ENCODE measurements at regions not wholly inside any gene's neighbourhood (a gene's known extent, or its start where the extent isn't known, plus 50 kb on each side); places are given as distances from the start of the nearest gene placed in this dataset.

- no peak for TF ChIP-seq GATA3 (IDR thresholded peaks at IDR 0.05; ENCODE audit: low read depth, low read length)
- no peak for TF ChIP-seq GATA2 (IDR thresholded peaks at IDR 0.05; ENCODE audit: low read depth, low read length)
Observed at GRCh38 chr15:46616033-46616432, 981.2 kb downstream of the SQOR start.

- no peak for TF ChIP-seq GATA3 (IDR thresholded peaks at IDR 0.05; ENCODE audit: low read depth, low read length)
- TF ChIP-seq GATA2 (IDR thresholded peaks at IDR 0.05; ENCODE audit: low read depth, low read length): no peak
Observed at GRCh38 chr15:46617507-46617906, 982.7 kb downstream of the SQOR start.

DNA sequence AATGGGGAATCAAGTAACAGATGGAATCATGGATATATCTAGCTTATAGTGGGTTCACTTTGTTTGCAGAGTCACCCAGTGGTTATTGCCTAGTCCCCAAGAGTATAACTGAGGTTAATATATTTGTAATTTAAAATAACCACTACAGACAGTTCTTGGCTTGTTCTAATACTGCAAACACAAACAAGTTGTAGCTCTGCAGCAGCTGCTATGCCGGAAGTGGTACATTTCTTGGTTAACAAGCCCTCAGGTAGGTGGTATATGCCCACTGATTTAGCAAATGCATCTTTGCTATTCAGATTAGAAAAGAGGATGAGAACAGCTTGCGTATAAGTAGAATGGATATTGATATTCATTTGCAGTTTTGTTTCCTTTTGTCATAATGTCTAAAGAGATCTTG is 984.2 kb downstream of the SQOR start:
- TF ChIP-seq GATA2 (IDR thresholded peaks at IDR 0.05; ENCODE audit: low read depth, low read length) (no peak), GATA3 (IDR thresholded peaks at IDR 0.05; ENCODE audit: low read depth, low read length) (no peak)

DNA sequence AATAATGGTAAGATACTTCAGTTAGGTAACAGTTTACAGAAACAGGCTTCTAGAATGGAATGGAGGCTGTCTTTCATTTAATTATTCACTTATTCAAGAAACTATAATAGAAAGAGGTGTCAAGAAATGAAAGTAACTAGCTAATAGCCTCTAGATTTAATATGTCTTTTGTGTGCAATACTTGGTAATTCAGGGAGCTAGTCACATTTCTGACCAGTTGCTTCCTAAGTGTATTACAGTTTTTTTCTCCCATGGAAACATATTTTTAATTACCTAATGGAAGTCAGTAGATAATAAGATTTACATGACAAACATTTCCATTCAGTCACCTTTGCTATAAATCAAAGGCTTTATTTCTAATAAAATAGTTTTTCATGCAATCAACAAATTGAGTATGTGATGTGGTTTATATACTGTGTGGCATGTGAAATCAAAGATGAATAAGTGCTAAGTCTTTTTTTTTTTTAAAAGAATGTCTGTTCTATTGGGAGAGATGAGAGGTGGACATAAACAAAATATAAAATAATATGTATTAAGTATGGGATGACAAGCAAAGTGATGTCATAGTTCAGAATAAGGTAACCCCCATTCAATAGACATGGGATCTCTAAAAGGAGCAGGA is 985.7 kb downstream of the SQOR start:
- no peak for TF ChIP-seq GATA2 (IDR thresholded peaks at IDR 0.05; ENCODE audit: low read depth, low read length)
- TF ChIP-seq GATA3 (IDR thresholded peaks at IDR 0.05; ENCODE audit: low read depth, low read length): no peak

GRCh38 chr15:46622851-46623250 is 988.0 kb downstream of the SQOR start:
- no peak for TF ChIP-seq GATA3 (IDR thresholded peaks at IDR 0.05; ENCODE audit: low read depth, low read length)
- no peak for TF ChIP-seq GATA2 (IDR thresholded peaks at IDR 0.05; ENCODE audit: low read depth, low read length)

DNA sequence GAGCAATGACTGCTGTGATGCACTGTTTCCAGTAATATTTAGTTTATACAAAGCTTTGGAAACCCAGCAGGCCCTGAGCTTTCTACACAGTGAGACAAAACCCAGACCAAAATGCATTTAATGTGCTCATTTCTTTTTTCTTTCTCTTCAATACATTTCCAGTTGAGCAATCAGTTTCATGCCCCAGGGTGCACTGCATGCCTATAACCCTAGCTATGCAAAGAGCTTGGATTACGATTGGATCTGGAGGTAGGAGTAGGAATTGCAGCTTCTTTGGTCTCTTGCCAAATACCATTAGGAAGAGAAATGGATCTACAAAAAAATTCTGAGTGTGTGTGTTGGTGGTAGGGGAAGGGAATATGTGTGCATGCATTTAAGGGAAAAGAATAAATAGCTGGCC is 1001.4 kb downstream of the SQOR start:
- no peak for TF ChIP-seq GATA3 (IDR thresholded peaks at IDR 0.05; ENCODE audit: low read depth, low read length)

DNA sequence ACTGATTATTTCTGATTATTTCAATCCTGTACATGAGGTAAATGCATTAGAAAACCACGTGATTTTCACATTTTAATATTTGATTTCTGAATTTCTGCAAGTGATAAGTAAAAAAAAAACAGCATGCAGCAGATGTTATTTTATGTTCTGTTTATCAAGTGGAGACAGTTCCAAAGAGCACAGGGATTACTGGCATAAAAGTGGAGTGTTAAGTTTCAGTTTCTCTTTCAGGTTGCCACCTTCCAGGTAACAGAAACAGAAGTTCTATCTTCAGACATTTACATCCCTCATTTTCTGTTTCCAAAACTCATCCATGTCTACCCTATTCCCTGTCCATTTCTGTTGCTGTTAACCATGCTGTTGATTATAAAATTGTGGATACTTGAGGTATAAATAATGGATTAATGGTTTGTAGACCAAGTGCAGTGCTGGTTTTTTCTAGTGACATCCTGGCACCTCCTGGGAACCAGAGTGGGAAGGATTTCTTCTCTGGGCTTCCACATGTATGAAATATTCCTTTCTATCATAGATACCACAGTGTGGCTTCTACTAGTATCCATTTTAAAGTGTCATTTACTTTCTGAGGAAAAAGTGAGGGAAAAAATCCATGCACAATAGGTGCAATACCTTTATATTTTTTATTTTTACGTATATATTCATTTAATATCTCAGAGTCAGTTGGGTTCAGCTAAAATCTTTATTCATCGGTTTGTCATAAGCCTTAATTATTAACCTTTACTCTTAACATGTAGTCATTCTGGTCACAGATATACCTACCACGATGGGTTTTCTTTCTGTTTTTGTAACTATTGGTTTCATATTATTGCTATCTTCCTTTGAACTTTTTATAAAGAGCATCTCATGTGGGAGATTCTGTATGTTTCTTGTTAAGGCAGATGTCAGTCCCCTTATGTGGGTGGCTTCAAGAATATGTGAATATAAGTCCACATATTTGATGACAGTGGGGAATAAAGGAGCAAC is 1010.0 kb downstream of the SQOR start:
- TF ChIP-seq GATA2 (IDR thresholded peaks at IDR 0.05; ENCODE audit: low read depth, low read length) (no peak), GATA3 (IDR thresholded peaks at IDR 0.05; ENCODE audit: low read depth, low read length) (no peak)

DNA sequence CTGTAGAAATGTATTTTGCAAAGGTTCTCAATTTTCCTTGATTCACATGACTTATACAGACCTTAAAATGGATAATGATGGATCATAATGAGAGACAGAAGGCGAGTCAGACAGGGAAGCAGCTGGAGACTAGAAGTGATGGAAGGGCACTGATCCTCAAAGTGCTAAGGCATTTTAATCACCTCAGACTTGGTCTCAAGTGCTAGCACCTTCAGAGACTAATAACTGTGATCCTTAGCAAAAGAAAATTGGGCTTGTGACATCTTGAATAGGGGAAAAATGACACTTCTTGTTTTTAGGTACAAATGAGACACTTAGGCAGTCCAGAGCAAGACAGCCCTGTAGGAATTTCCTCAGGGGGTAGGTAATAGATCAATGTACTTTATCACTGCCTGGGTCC is 1011.7 kb downstream of the SQOR start:
- TF ChIP-seq GATA3 (IDR thresholded peaks at IDR 0.05; ENCODE audit: low read depth, low read length): no peak
- TF ChIP-seq GATA2 (IDR thresholded peaks at IDR 0.05; ENCODE audit: low read depth, low read length): no peak

GRCh38 chr15:46647046-46647445 is 1012.2 kb downstream of the SQOR start:
- TF ChIP-seq GATA2 (IDR thresholded peaks at IDR 0.05; ENCODE audit: low read depth, low read length) (no peak), GATA3 (IDR thresholded peaks at IDR 0.05; ENCODE audit: low read depth, low read length) (no peak)

DNA sequence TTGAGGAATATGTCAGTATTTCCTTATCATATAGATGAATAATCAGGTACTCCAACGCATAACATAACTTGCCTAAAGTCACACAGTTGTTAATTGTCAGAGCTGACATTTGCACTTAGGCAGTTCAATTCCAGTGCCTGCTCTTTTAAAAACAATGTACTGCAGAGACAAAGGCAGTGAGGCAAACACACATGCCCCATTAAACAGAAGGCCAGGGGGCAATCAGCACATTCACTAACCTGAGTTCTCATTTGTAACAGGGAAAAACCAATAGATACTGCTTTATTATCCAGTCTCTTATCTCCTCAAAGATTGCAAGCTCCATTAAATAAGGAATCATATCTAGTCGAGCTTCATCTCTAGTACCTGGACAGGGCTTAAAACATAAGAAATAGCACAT is 1017.4 kb downstream of the SQOR start:
- TF ChIP-seq GATA2 (IDR thresholded peaks at IDR 0.05; ENCODE audit: low read depth, low read length): no peak
- no peak for TF ChIP-seq GATA3 (IDR thresholded peaks at IDR 0.05; ENCODE audit: low read depth, low read length)

DNA sequence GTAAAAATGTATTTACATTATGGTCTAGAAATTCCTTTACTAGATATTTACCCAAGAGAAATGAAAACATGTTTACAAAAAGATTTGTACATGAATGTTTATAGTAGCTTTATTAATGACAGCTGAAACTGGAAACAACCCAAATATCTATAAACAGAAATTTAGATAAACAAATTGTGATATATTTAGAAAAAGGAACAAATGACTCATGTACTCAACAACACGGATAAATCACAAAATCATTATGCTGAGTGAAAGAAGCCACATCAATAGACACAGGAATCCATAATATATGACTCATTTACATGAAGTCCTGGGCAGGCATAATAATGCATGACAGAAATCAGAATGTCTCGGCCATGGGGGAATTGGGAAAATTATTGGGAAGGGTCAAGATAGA is 1020.2 kb downstream of the SQOR start:
- TF ChIP-seq GATA3 (IDR thresholded peaks at IDR 0.05; ENCODE audit: low read depth, low read length) (no peak), GATA2 (IDR thresholded peaks at IDR 0.05; ENCODE audit: low read depth, low read length) (no peak)

DNA sequence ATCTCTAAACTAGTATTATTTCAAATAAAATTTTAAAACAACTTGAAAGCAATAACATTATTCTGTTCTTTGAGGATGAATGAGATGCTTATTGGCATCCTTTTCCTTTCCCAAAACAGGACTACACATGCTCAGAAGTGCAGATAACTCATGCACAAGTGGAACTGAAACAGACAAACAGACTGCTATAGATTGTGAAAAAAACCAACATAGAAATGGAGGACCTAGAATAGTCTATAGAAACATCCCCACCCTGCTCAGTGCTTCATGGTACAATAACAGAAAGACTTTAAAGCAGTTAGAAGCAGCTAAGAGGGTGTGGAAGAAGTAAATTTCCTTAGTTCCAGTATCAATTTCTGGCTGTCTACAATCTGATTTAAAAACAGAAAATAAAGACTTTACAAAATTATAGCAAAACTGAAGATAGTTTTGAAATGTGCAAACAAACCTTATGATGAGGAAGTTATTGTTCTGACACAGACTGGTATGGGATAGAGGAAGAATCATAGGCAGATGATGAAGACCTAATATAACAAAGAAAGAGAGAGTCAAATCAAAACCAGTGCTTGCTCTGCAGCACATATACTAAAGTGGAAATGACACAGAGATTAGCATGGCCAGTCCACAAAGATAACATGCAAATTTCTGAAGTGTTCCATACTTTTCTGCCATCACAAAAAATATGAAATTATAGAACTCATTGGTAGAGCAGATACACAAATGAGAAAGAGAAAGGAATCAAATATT is 1025.4 kb downstream of the SQOR start:
- no peak for TF ChIP-seq GATA2 (IDR thresholded peaks at IDR 0.05; ENCODE audit: low read depth, low read length)

GRCh38 chr15:46670258-46670657 is 1035.4 kb downstream of the SQOR start:
- TF ChIP-seq GATA3 (IDR thresholded peaks at IDR 0.05; ENCODE audit: low read depth, low read length) (no peak), GATA2 (IDR thresholded peaks at IDR 0.05; ENCODE audit: low read depth, low read length) (no peak)

- TF ChIP-seq GATA3 (IDR thresholded peaks at IDR 0.05; ENCODE audit: low read depth, low read length) (no peak), GATA2 (IDR thresholded peaks at IDR 0.05; ENCODE audit: low read depth, low read length) (no peak)
Observed at GRCh38 chr15:46671336-46671735, 1036.5 kb downstream of the SQOR start.
